Vagina (tissue), 2 donors: ENCODE measurements at regions not wholly inside any gene's neighbourhood (a gene's known extent, or its start where the extent isn't known, plus 50 kb on each side); places are given as distances from the start of the nearest gene placed in this dataset.

ENCODE experiments used
- CTCF ChIP-seq, 3 experiments: fragments of 450-650 bp in 2 of 3; fragments of 200-600 bp in 1 of 3; sonication (generic) in 1 of 3; IDR thresholded peaks; one replicate each; pipeline ENCODE4 v1.5.1; 2017 to 2019; ENCODE audit warnings: antibody characterized with exemption in 3 of 3, mild to moderate bottlenecking in 2 of 3, moderate library complexity in 2 of 3
- POLR2AphosphoS5 ChIP-seq, 2 donors: sonication (generic); formaldehyde crosslinking; IDR thresholded peaks; one replicate each; pipeline ENCODE4 v1.9.0; 2017; ENCODE audit warnings: antibody characterized with exemption in 2 of 2, mild to moderate bottlenecking in 2 of 2, low read depth in 1 of 2; ENCODE audit not compliant: insufficient read depth in 1 of 2

- TF ChIP-seq CTCF (IDR thresholded peaks at IDR 0.05) = no peak
- TF ChIP-seq POLR2AphosphoS5 (IDR thresholded peaks at IDR 0.05; ENCODE audit: insufficient read depth in 1 of 2, low read depth in 1 of 2) = no peak
These were observed 128.7 kb downstream of the C5orf15 start for GRCh38 chr5:133839721-133840120.
